Gastrocnemius medialis (tissue), 4 donors: ENCODE measurements at regions not wholly inside any gene's neighbourhood (a gene's known extent, or its start where the extent isn't known, plus 50 kb on each side); places are given as distances from the start of the nearest gene placed in this dataset.

ENCODE experiments used
- CTCF ChIP-seq, 5 experiments: fragments of 450-650 bp in 3 of 5; fragments of 200-600 bp in 2 of 5; sonication (generic) in 2 of 5; IDR thresholded peaks in 4 of 5; conservative IDR thresholded peaks in 1 of 5; 1 replicate in 4 of 5; 2 replicates in 1 of 5; pipeline ENCODE4 v1.5.1; 2016 to 2019; ENCODE audit warnings: antibody characterized with exemption in 5 of 5, mild to moderate bottlenecking in 3 of 5, moderate library complexity in 3 of 5
- POLR2A ChIP-seq, 2 donors: fragments of 450-650 bp; IDR thresholded peaks; one replicate each; pipeline ENCODE4 v1.6.1; 2017; ENCODE audit warnings: antibody characterized with exemption in 2 of 2, mild to moderate bottlenecking in 2 of 2, moderate library complexity in 2 of 2

- TF ChIP-seq CTCF (IDR thresholded peaks at IDR 0.05 in 4 of 5, conservative IDR thresholded peaks at IDR 0.05 in 1 of 5), result no peak
- TF ChIP-seq POLR2A (IDR thresholded peaks at IDR 0.05), result no peak
Measured at GRCh38 chr16:51831595-51832367, 680.7 kb upstream of the SALL1 start.
